Caco-2 (cell line): ENCODE measurements at regions not wholly inside any gene's neighbourhood (a gene's known extent, or its start where the extent isn't known, plus 50 kb on each side); places are given as distances from the start of the nearest gene placed in this dataset.

Source experiments
- BruUV-seq: library from RNA; stranded (reverse); fragments of 400-500 nt; replicated peaks from 2 replicates; lab custom pipeline; 2021; lab: Mats Ljungman, UMichigan
- CTCF ChIA-PET: fragments of 300-600 bp; sonication (Branson Sonifier 250); formaldehyde crosslinking; loops from one replicate; lab custom pipeline; 2022; ENCODE audit warnings: antibody characterized with exemption; lab: Charles Lee
- POLR2A ChIA-PET: fragments of 300-600 bp; sonication (Branson Sonifier 250); formaldehyde crosslinking; loops from one replicate; lab custom pipeline; 2022; ENCODE audit warnings: antibody characterized with exemption; lab: Charles Lee
- DNase-seq, 2 experiments: peaks; one replicate each; pipeline versions ENCODE4 v3.0.0 to v3.0.0-alpha.2; 2020 to 2022
- H3K27me3 ChIP-seq: replicated peaks from 2 replicates; pipeline ENCODE4 v1.6.0; 2011; ENCODE audit warnings: low read length; ENCODE audit not compliant: control insufficient read depth, insufficient read depth
- H3K36me3 ChIP-seq: 2 replicates; pipeline ENCODE4 v1.5.1; 2011; ENCODE audit warnings: low read length; ENCODE audit not compliant: control insufficient read depth, insufficient read depth
- H3K4me1 ChIP-seq: fragments of 250-450 bp; sonication (Bioruptor Pico); 2 replicates; pipeline ENCODE4 v1.5.1; 2020; ENCODE audit warnings: mild to moderate bottlenecking
- H3K4me3 ChIP-seq: 2 replicates; pipeline ENCODE4 v1.5.1; 2011; ENCODE audit warnings: low read depth, mild to moderate bottlenecking, control low read depth, low read length
- H3K9me3 ChIP-seq: fragments of 250-450 bp; sonication (Bioruptor Pico); 2 replicates; pipeline ENCODE4 v1.5.1; 2020; ENCODE audit warnings: mild to moderate bottlenecking, moderate library complexity
- H3K27ac Mint-ChIP-seq: one replicate; pipeline ENCODE4 v1.8.0; 2022; ENCODE audit warnings: mixed read lengths; ENCODE audit not compliant: unreplicated experiment
- H3K27me3 Mint-ChIP-seq: one replicate; pipeline ENCODE4 v1.8.0; 2022; ENCODE audit warnings: mixed read lengths; ENCODE audit not compliant: insufficient read depth, unreplicated experiment
- H3K36me3 Mint-ChIP-seq: one replicate; pipeline ENCODE4 v1.8.0; 2022; ENCODE audit warnings: mild to moderate bottlenecking, mixed read lengths; ENCODE audit not compliant: insufficient read depth, unreplicated experiment
- H3K4me1 Mint-ChIP-seq: one replicate; pipeline ENCODE4 v1.8.0; 2022; ENCODE audit warnings: low read depth, mixed read lengths; ENCODE audit not compliant: unreplicated experiment
- H3K4me3 Mint-ChIP-seq: one replicate; pipeline ENCODE4 v1.8.0; 2022; ENCODE audit warnings: mild to moderate bottlenecking, moderate library complexity, mixed read lengths; ENCODE audit not compliant: unreplicated experiment
- H3K9me3 Mint-ChIP-seq: one replicate; pipeline ENCODE4 v1.8.0; 2022; ENCODE audit warnings: mixed read lengths; ENCODE audit not compliant: unreplicated experiment
- intact Hi-C: fragments of 100-400 bp; cut with micrococcal nuclease; formaldehyde crosslinking; loops from one replicate; pipeline ENCODE4 v1.10.0; 2022; ENCODE audit not compliant: unreplicated experiment
- TF ChIP-seq, protein P1 (sequence below), 2 experiments: fragments of 200-600 bp in 1 of 2; IDR thresholded peaks; 1 replicate in 1 of 2; 2 replicates in 1 of 2; pipeline versions ENCODE4 v1.5.1 to v1.8.0; 2011 to 2022; ENCODE audit warnings: antibody characterized with exemption in 1 of 2, control low read depth in 1 of 2, inconsistent platforms in 1 of 2, low read depth in 1 of 2, low read length in 1 of 2, mild to moderate bottlenecking in 1 of 2, moderate library complexity in 1 of 2; ENCODE audit not compliant: insufficient read depth in 1 of 2, severe bottlenecking in 1 of 2, unreplicated experiment in 1 of 2

DNA sequence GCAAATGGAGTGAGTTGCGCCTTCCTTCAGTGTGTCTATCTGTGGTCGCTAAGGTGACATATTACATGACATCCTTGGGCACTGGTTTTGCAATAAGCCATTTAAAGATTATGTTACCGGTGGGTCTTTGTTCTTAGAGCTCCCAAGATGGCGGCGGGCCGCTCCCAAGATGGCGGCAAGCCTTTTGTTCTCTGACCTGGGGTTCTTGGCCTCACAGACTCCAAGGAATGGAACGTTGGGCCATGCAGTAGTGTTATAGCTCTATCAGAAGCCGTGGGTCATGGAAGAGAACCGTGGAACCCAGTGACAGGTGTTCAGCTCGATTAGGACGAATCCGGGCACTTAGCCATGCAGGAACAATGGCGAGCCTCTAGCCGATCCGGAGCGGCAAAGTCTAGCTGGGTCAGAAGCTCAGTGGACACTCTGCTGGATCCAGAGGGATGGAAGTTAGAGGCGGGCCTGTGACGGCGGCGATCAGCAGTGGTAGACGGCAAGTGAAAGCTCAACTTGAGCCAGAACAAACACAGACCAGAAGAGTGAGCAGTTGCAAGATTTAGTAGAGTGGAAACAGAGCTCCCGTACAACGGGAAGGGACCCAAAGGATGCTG, 188.6 kb downstream of the TEX29 start:
- Histone ChIP-seq H3K27me3 (no peaks in the 10 kb centered on the region), H3K36me3 (no peaks in the 10 kb centered on the region), H3K4me3 (no peak overlapping the region), H3K4me1 (no peaks in the 10 kb centered on the region), H3K9me3 (no peaks in the 10 kb centered on the region; the same call in 1 of the 2 replicates)
- intact Hi-C loops: no loop called here
- no TSS peak for BruUV-seq
- no peaks in the 10 kb centered on the region for H3K4me1 Mint-ChIP-seq
- TF ChIP-seq, protein P1, sequence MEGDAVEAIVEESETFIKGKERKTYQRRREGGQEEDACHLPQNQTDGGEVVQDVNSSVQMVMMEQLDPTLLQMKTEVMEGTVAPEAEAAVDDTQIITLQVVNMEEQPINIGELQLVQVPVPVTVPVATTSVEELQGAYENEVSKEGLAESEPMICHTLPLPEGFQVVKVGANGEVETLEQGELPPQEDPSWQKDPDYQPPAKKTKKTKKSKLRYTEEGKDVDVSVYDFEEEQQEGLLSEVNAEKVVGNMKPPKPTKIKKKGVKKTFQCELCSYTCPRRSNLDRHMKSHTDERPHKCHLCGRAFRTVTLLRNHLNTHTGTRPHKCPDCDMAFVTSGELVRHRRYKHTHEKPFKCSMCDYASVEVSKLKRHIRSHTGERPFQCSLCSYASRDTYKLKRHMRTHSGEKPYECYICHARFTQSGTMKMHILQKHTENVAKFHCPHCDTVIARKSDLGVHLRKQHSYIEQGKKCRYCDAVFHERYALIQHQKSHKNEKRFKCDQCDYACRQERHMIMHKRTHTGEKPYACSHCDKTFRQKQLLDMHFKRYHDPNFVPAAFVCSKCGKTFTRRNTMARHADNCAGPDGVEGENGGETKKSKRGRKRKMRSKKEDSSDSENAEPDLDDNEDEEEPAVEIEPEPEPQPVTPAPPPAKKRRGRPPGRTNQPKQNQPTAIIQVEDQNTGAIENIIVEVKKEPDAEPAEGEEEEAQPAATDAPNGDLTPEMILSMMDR (IDR thresholded peaks at IDR 0.05; ENCODE audit: insufficient read depth in 1 of 2, low read depth in 1 of 2, low read length in 1 of 2, severe bottlenecking in 1 of 2, unreplicated experiment in 1 of 2): no peak
- DNase-seq: no peak
- no peak overlapping the region for H3K4me3 Mint-ChIP-seq
- ChIA-PET POLR2A (no interaction called here), CTCF (no interaction called here)
- H3K27ac Mint-ChIP-seq: no peak overlapping the region
- H3K27me3 Mint-ChIP-seq: peaks cover 17% of the 10 kb centered on the region
- H3K36me3 Mint-ChIP-seq: no peaks in the 10 kb centered on the region
- no peaks in the 10 kb centered on the region for H3K9me3 Mint-ChIP-seq

DNA sequence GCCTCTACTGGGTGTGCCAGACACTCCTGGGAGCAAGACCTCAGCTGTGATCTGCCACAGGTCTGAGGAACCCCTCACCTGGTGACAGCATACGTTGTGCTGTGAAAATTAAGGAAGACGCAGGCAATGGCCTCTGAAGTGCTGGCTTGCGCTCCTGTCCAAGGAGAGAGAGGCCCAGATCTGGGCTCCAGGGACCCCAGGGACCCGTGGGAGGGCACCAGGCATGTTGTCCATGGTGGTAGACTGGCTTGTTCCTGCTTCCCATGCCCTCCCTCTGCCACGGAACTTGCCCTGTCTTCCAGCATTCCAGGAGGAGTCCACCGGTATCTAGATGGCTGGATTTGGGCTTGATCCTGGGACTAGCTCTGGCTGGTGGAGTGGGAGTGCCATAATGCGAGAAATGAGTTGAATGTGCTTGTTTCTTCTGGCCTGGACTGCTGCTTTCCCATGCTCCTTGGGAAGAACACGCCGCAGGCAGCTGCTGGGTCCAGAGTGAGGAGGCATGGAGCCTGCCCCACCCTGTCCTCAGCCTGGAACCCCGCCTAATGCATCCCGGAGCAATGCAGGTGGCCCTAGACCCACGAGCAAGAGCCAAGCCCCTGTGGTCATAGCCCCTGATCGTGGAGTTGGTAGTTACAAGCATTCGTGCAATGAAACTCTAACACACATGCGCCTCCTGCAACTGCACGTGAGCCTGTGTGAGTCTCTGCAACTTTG, 190.2 kb downstream of the TEX29 start:
- H3K4me3 Mint-ChIP-seq: no peak overlapping the region
- H3K4me1 ChIP-seq: no peaks in the 10 kb centered on the region
- BruUV-seq: no TSS peak
- no peaks in the 10 kb centered on the region for H3K36me3 Mint-ChIP-seq
- no peaks in the 10 kb centered on the region for H3K27me3 ChIP-seq
- no peaks in the 10 kb centered on the region; the same call in 1 of the 2 replicates for H3K9me3 ChIP-seq
- H3K27me3 Mint-ChIP-seq: peaks cover 24% of the 10 kb centered on the region
- no peaks in the 10 kb centered on the region for H3K36me3 ChIP-seq
- intact Hi-C loops: no loop called here
- H3K27ac Mint-ChIP-seq: no peak overlapping the region
- no peak overlapping the region for H3K4me3 ChIP-seq
- DNase-seq: no peak
- ChIA-PET POLR2A (no interaction called here), CTCF (no interaction called here)
- H3K9me3 Mint-ChIP-seq: no peaks in the 10 kb centered on the region
- TF ChIP-seq, protein P1 (IDR thresholded peaks at IDR 0.05; ENCODE audit: insufficient read depth in 1 of 2, low read depth in 1 of 2, low read length in 1 of 2, severe bottlenecking in 1 of 2, unreplicated experiment in 1 of 2): no peak
- no peaks in the 10 kb centered on the region for H3K4me1 Mint-ChIP-seq

DNA sequence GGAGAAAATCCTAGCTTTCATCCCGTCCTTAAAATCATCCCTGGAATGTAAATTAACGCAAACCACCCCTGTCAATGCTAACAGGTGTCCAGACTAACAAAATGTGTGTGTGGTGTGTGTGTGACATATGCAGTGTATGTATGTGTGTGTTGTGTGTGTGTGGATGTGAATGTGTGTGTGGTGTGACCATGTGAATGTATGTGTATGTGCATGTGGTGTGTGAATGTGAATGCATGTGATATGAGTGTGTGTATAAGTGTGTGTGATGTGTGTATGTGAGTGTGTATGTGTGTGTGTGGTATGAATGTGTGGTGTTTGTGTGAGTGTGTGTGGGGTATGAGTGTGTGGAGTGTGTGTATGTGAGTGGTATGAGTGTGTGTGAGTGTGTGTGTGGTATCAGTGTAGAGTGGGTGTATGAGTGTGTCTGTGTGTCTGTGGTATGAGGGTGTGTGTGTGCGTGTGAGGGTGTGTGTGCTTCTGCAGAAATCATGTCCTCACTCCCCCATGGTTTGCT, 190.8 kb downstream of the TEX29 start:
- POLR2A ChIA-PET: no interaction called here
- BruUV-seq: no TSS peak
- CTCF ChIA-PET: no interaction called here
- no peaks in the 10 kb centered on the region for H3K4me1 ChIP-seq
- peaks cover 24% of the 10 kb centered on the region for H3K27me3 Mint-ChIP-seq
- no peak for DNase-seq
- no peaks in the 10 kb centered on the region for H3K9me3 Mint-ChIP-seq
- no peaks in the 10 kb centered on the region for H3K36me3 Mint-ChIP-seq
- no peak overlapping the region for H3K4me3 ChIP-seq
- H3K36me3 ChIP-seq: no peaks in the 10 kb centered on the region
- H3K9me3 ChIP-seq: no peaks in the 10 kb centered on the region; the same call in 1 of the 2 replicates
- H3K27ac Mint-ChIP-seq: no peak overlapping the region
- TF ChIP-seq, protein P1 (IDR thresholded peaks at IDR 0.05; ENCODE audit: insufficient read depth in 1 of 2, low read depth in 1 of 2, low read length in 1 of 2, severe bottlenecking in 1 of 2, unreplicated experiment in 1 of 2): no peak
- H3K4me1 Mint-ChIP-seq: no peaks in the 10 kb centered on the region
- no peaks in the 10 kb centered on the region for H3K27me3 ChIP-seq
- no peak overlapping the region for H3K4me3 Mint-ChIP-seq
- intact Hi-C loops: no loop called here
